Activated T-cell treated with anti-CD3 and anti-CD28 coated beads, Interleukin-2, amount 50 U/mL, for 48 hours (primary cell): ENCODE measurements at regions not wholly inside any gene's neighbourhood (a gene's known extent, or its start where the extent isn't known, plus 50 kb on each side); places are given as distances from the start of the nearest gene placed in this dataset.
A peak's percentile ranks its signal among the peaks of the same experiment; 100 is the strongest.
"Not testable (repeated sequence)": the region's sequence is repeated elsewhere in the genome, so short reads cannot be mapped to it uniquely, and the experiment has no call there.

Experiments
- DNase-seq, 2 experiments: peaks; one replicate each; pipeline ENCODE4 v3.0.0-alpha.2; 2020

GRCh38 chr15:70242951-70243685 is 145.4 kb upstream of the TLE3 start:
- peak in 1 of 2 experiments; percentile 26 for DNase-seq

GRCh38 chr15:70241561-70242320 is 144.0 kb upstream of the TLE3 start:
- DNase-seq = no peak

GRCh38 chr15:70240820-70241430 is 143.2 kb upstream of the TLE3 start:
- DNase-seq = no peak

GRCh38 chr15:70240082-70240481 is 142.4 kb upstream of the TLE3 start:
- DNase-seq = no peak

GRCh38 chr15:70238917-70239316 is 141.2 kb upstream of the TLE3 start:
- DNase-seq = no peak

- no peak for DNase-seq
Measured at GRCh38 chr15:70237626-70238025, 139.9 kb upstream of the TLE3 start.

GRCh38 chr15:70236341-70237086 is 138.8 kb upstream of the TLE3 start:
- no peak for DNase-seq

- no peak for DNase-seq
Measured at GRCh38 chr15:70235347-70235746, 137.6 kb upstream of the TLE3 start.

- DNase-seq = peak in 1 of 2 experiments; percentile 24
Measured at GRCh38 chr15:70234256-70234905, 136.7 kb upstream of the TLE3 start.

- DNase-seq = no peak
Measured at GRCh38 chr15:70231484-70231883, 133.8 kb upstream of the TLE3 start.

GRCh38 chr15:70227918-70228317 is 130.2 kb upstream of the TLE3 start:
- not testable (repeated sequence) for DNase-seq

GRCh38 chr15:70227147-70227546 is 129.4 kb upstream of the TLE3 start:
- DNase-seq = no peak

GRCh38 chr15:70226337-70226980 is 128.7 kb upstream of the TLE3 start:
- DNase-seq = no peak

GRCh38 chr15:70225416-70225815 is 127.7 kb upstream of the TLE3 start:
- DNase-seq = no peak

GRCh38 chr15:70222606-70223005 is 124.9 kb upstream of the TLE3 start:
- no peak for DNase-seq

GRCh38 chr15:70220490-70221096 is 122.9 kb upstream of the TLE3 start:
- no peak for DNase-seq

- no peak for DNase-seq
Measured at GRCh38 chr15:70219966-70220365, 122.2 kb upstream of the TLE3 start.

- DNase-seq = peak in 1 of 2 experiments; percentile 6
Measured at GRCh38 chr15:70219256-70219895, 121.7 kb upstream of the TLE3 start.

GRCh38 chr15:70217226-70218160 is 119.8 kb upstream of the TLE3 start:
- DNase-seq = peak in 1 of 2 experiments; percentile 3

- DNase-seq = peak in 1 of 2 experiments; percentile 2
Measured at GRCh38 chr15:70215951-70216350, 118.2 kb upstream of the TLE3 start.
